HPDE6-E6E7 (cell line): ENCODE measurements at regions not wholly inside any gene's neighbourhood (a gene's known extent, or its start where the extent isn't known, plus 50 kb on each side); places are given as distances from the start of the nearest gene placed in this dataset.

ENCODE experiments used
- DNase-seq: peaks from one replicate; pipeline ENCODE4 v3.0.0; 2011; ENCODE audit warnings: missing footprints; ENCODE audit errors: extremely low spot score

GRCh38 chr6:168228676-168229367 lies 90.8 kb downstream of the DACT2 start:
- no peak for DNase-seq

- DNase-seq, result no peak
Observed at GRCh38 chr6:168227840-168228239, 91.7 kb downstream of the DACT2 start.

- DNase-seq, result no peak
Observed at GRCh38 chr6:168226902-168227318, 92.7 kb downstream of the DACT2 start.

- no peak for DNase-seq
Observed at GRCh38 chr6:168226061-168226752, 93.4 kb downstream of the DACT2 start.

GRCh38 chr6:168225471-168225911 lies 94.1 kb downstream of the DACT2 start:
- no peak for DNase-seq

- no peak for DNase-seq
Observed at GRCh38 chr6:168223755-168224154, 95.8 kb downstream of the DACT2 start.

- no peak for DNase-seq
Observed at GRCh38 chr6:168223150-168223549, 96.4 kb downstream of the DACT2 start.

- no peak for DNase-seq
Observed at GRCh38 chr6:168222115-168223043, 97.2 kb downstream of the DACT2 start.

GRCh38 chr6:168221497-168222079 lies 98.0 kb downstream of the DACT2 start:
- no peak for DNase-seq

GRCh38 chr6:168221000-168221399 lies 98.6 kb downstream of the DACT2 start:
- DNase-seq, result no peak

- DNase-seq, result no peak
Observed at GRCh38 chr6:168219804-168220203, 99.8 kb downstream of the DACT2 start.

- no peak for DNase-seq
Observed at GRCh38 chr6:168218785-168219566, 100.6 kb downstream of the DACT2 start.

GRCh38 chr6:168217880-168218537 lies 101.6 kb downstream of the DACT2 start:
- no peak for DNase-seq

- DNase-seq, result no peak
Observed at GRCh38 chr6:168217216-168217879, 102.2 kb downstream of the DACT2 start.

- no peak for DNase-seq
Observed at GRCh38 chr6:168216751-168217191, 102.8 kb downstream of the DACT2 start.

GRCh38 chr6:168216117-168216516 lies 103.5 kb downstream of the DACT2 start:
- DNase-seq, result no peak

- DNase-seq, result no peak
Observed at GRCh38 chr6:168215121-168215808, 104.3 kb downstream of the DACT2 start.

- DNase-seq, result no peak
Observed at GRCh38 chr6:168214586-168215104, 104.9 kb downstream of the DACT2 start.

- DNase-seq, result no peak
Observed at GRCh38 chr6:168213121-168213524, 106.5 kb downstream of the DACT2 start.
